AG08395 (cell line): ENCODE measurements at regions not wholly inside any gene's neighbourhood (a gene's known extent, or its start where the extent isn't known, plus 50 kb on each side); places are given as distances from the start of the nearest gene placed in this dataset.

Experiments used
- DNase-seq: peaks from one replicate; pipeline ENCODE4 v3.0.0; 2012; ENCODE audit warnings: mixed read lengths, low spot score

GRCh38 chr6:147758303-147758702, 249.8 kb downstream of the SAMD5 start:
- DNase-seq, result no peak

GRCh38 chr6:147759093-147759492, 250.6 kb downstream of the SAMD5 start:
- DNase-seq, result peak; percentile 2

GRCh38 chr6:147759536-147759935, 251.0 kb downstream of the SAMD5 start:
- no peak for DNase-seq

GRCh38 chr6:147765541-147765940, 257.1 kb downstream of the SAMD5 start:
- DNase-seq, result no peak

- no peak for DNase-seq
These were observed 260.5 kb downstream of the SAMD5 start for GRCh38 chr6:147768969-147769368.

GRCh38 chr6:147769496-147770087, 261.1 kb downstream of the SAMD5 start:
- DNase-seq, result no peak

- no peak for DNase-seq
These were observed 261.7 kb downstream of the SAMD5 start for GRCh38 chr6:147770221-147770620.

- no peak for DNase-seq
These were observed 264.2 kb downstream of the SAMD5 start for GRCh38 chr6:147772724-147773123.

- DNase-seq, result no peak
These were observed 266.4 kb downstream of the SAMD5 start for GRCh38 chr6:147774856-147775255.

- no peak for DNase-seq
These were observed 268.2 kb downstream of the SAMD5 start for GRCh38 chr6:147776631-147777213.

- DNase-seq, result no peak
These were observed 271.1 kb downstream of the SAMD5 start for GRCh38 chr6:147779624-147780023.

- peak; percentile 3 for DNase-seq
These were observed 273.8 kb downstream of the SAMD5 start for GRCh38 chr6:147782302-147782701.

GRCh38 chr6:147784371-147784770, 275.9 kb downstream of the SAMD5 start:
- DNase-seq, result no peak

- DNase-seq, result no peak
These were observed 278.9 kb downstream of the SAMD5 start for GRCh38 chr6:147787417-147787816.

- no peak for DNase-seq
These were observed 281.0 kb downstream of the SAMD5 start for GRCh38 chr6:147789430-147789947.

- no peak for DNase-seq
These were observed 285.6 kb downstream of the SAMD5 start for GRCh38 chr6:147793871-147794643.

- no peak for DNase-seq
These were observed 294.0 kb downstream of the SAMD5 start for GRCh38 chr6:147802459-147802858.

GRCh38 chr6:147805155-147805554, 296.7 kb downstream of the SAMD5 start:
- DNase-seq, result no peak

GRCh38 chr6:147806697-147807096, 298.2 kb downstream of the SAMD5 start:
- no peak for DNase-seq

GRCh38 chr6:147808640-147809039, 300.1 kb downstream of the SAMD5 start:
- DNase-seq, result no peak

GRCh38 chr6:147811913-147812629, 303.6 kb downstream of the SAMD5 start:
- no peak for DNase-seq

GRCh38 chr6:147817042-147817689, 308.7 kb downstream of the SAMD5 start:
- DNase-seq, result no peak
